IMR-90 (cell line): ENCODE measurements at regions not wholly inside any gene's neighbourhood (a gene's known extent, or its start where the extent isn't known, plus 50 kb on each side); places are given as distances from the start of the nearest gene placed in this dataset.
A peak's percentile ranks its signal among the peaks of the same experiment; 100 is the strongest.

Source experiments
- ATAC-seq: fragments of 200-7000 bp; cut with Tn5 transposase; 2 replicates; pipeline ENCODE4 v1.9.1; 2020; ENCODE audit warnings: low read depth, mild to moderate bottlenecking, moderate library complexity
- BruUV-seq: library from RNA; stranded (reverse); fragments of 400-500 nt; replicated peaks from 2 replicates; lab custom pipeline; 2021; lab: Mats Ljungman, UMichigan
- CTCF ChIA-PET: fragments of 300-600 bp; formaldehyde crosslinking; extraction: SDS; loops from one replicate; lab custom pipeline; 2021; ENCODE audit warnings: antibody characterized with exemption; lab: Yijun Ruan, JAX
- POLR2A ChIA-PET: fragments of 300-600 bp; sonication (Branson Sonifier 250); formaldehyde crosslinking; loops from one replicate; lab custom pipeline; 2022; ENCODE audit warnings: antibody characterized with exemption; ENCODE audit not compliant: unreplicated experiment; lab: Charles Lee
- DNase-seq: peaks from one replicate; pipeline ENCODE4 v3.0.0; 2013
- H2AFZ ChIP-seq: replicated peaks from 2 replicates; pipeline ENCODE3; 2013; ENCODE audit warnings: low read length, mild to moderate bottlenecking; ENCODE audit not compliant: poor library complexity
- H2AK5ac ChIP-seq: 2 replicates; pipeline ENCODE4 v1.6.1; 2013; ENCODE audit warnings: low read depth, low read length, inconsistent platforms
- H2AK9ac ChIP-seq: replicated peaks from 2 replicates; pipeline ENCODE3; 2013; ENCODE audit warnings: mild to moderate bottlenecking, low read depth, low read length, moderate library complexity; ENCODE audit not compliant: poor library complexity
- H2BK120ac ChIP-seq: 2 replicates; pipeline ENCODE4 v1.6.1; 2013; ENCODE audit warnings: low read depth, low read length, inconsistent platforms
- H2BK15ac ChIP-seq: 3 replicates; pipeline ENCODE4 v1.6.1; 2013; ENCODE audit warnings: low read depth, low read length, inconsistent platforms
- H2BK20ac ChIP-seq: 2 replicates; pipeline ENCODE4 v1.6.1; 2013; ENCODE audit warnings: low read depth, mild to moderate bottlenecking, inconsistent platforms, low read length, moderate library complexity
- H2BK5ac ChIP-seq: 2 replicates; pipeline ENCODE4 v1.6.1; 2013; ENCODE audit warnings: mild to moderate bottlenecking, low read depth, low read length, inconsistent platforms; ENCODE audit not compliant: poor library complexity, severe bottlenecking
- H3K14ac ChIP-seq: replicated peaks from 2 replicates; pipeline ENCODE4 v1.6.1; 2013; ENCODE audit warnings: low read depth, low read length, inconsistent platforms
- H3K18ac ChIP-seq: 2 replicates; pipeline ENCODE4 v1.6.1; 2013; ENCODE audit warnings: low read depth, low read length, control low read depth
- H3K23ac ChIP-seq: 2 replicates; pipeline ENCODE4 v1.6.1; 2013; ENCODE audit warnings: low read depth, low read length, inconsistent platforms
- H3K27ac ChIP-seq: 2 replicates; pipeline ENCODE4 v1.5.1; 2013; ENCODE audit warnings: mild to moderate bottlenecking, control low read depth, low read length; ENCODE audit not compliant: insufficient read depth
- H3K27me3 ChIP-seq: 2 replicates; pipeline ENCODE4 v1.6.1; 2013; ENCODE audit warnings: low read length; ENCODE audit not compliant: control insufficient read depth, insufficient read depth
- H3K36me3 ChIP-seq: 2 replicates; pipeline ENCODE4 v1.6.1; 2013; ENCODE audit warnings: low read length, mixed read lengths; ENCODE audit not compliant: control insufficient read depth, insufficient read depth
- H3K4ac ChIP-seq: 2 replicates; pipeline ENCODE4 v1.6.1; 2013; ENCODE audit warnings: low read depth, low read length, inconsistent platforms
- H3K4me1 ChIP-seq: 2 replicates; pipeline ENCODE4 v1.6.1; 2013; ENCODE audit warnings: low read length, mixed read lengths; ENCODE audit not compliant: control insufficient read depth, insufficient read depth
- H3K4me2 ChIP-seq: 2 replicates; pipeline ENCODE4 v1.6.1; 2013; ENCODE audit warnings: low read depth, mild to moderate bottlenecking, control low read depth, low read length, moderate library complexity
- H3K4me3 ChIP-seq: 2 replicates; pipeline ENCODE4 v1.5.1; 2013; ENCODE audit warnings: low read depth, mild to moderate bottlenecking, control low read depth, low read length, moderate library complexity; ENCODE audit not compliant: insufficient read depth
- H3K56ac ChIP-seq: 2 replicates; pipeline ENCODE4 v1.6.1; 2013; ENCODE audit warnings: low read length, inconsistent platforms; ENCODE audit not compliant: insufficient read depth; ENCODE audit errors: extremely low read depth
- H3K79me1 ChIP-seq, 2 experiments: 2 replicates each; pipeline ENCODE4 v1.6.1; 2013; ENCODE audit warnings: low read length in 2 of 2, inconsistent platforms in 1 of 2, low read depth in 1 of 2
- H3K9ac ChIP-seq: 2 replicates; pipeline ENCODE4 v1.6.1; 2013; ENCODE audit warnings: low read depth, low read length, control low read depth
- H3K9me1 ChIP-seq: 2 replicates; pipeline ENCODE4 v1.6.1; 2013; ENCODE audit warnings: low read length, inconsistent platforms; ENCODE audit not compliant: insufficient read depth
- H3K9me3 ChIP-seq: 2 replicates; pipeline ENCODE4 v1.6.1; 2013; ENCODE audit warnings: low read length; ENCODE audit not compliant: control insufficient read depth, insufficient read depth
- H4K20me1 ChIP-seq: 2 replicates; pipeline ENCODE4 v1.6.1; 2013; ENCODE audit warnings: low read length, inconsistent platforms; ENCODE audit not compliant: insufficient read depth
- H4K5ac ChIP-seq: 2 replicates; pipeline ENCODE4 v1.6.1; 2013; ENCODE audit warnings: mild to moderate bottlenecking, low read depth, low read length, control low read depth
- H4K8ac ChIP-seq, 2 experiments: 2 replicates each; pipeline ENCODE4 v1.6.1; 2013; ENCODE audit warnings: low read depth in 2 of 2, low read length in 2 of 2, control low read depth in 1 of 2, inconsistent platforms in 1 of 2
- H4K91ac ChIP-seq: 2 replicates; pipeline ENCODE4 v1.6.1; 2013; ENCODE audit warnings: low read depth, low read length, inconsistent platforms; ENCODE audit not compliant: insufficient read depth
- BHLHE40 ChIP-seq: fragments of 150-350 bp; IDR thresholded peaks from 2 replicates; pipeline ENCODE4 v1.6.1; 2016; ENCODE audit warnings: mild to moderate bottlenecking, low read depth, low read length
- CEBPB ChIP-seq: IDR thresholded peaks from 2 replicates; pipeline ENCODE4 v1.6.1; 2012; ENCODE audit warnings: low read depth, low read length, improper control_type of control experiment
- FOS ChIP-seq: fragments of 150-350 bp; IDR thresholded peaks from 2 replicates; pipeline ENCODE4 v1.6.1; 2016; ENCODE audit warnings: low read depth, low read length
- MAFK ChIP-seq: IDR thresholded peaks from 2 replicates; pipeline ENCODE4 v1.6.1; 2012; ENCODE audit warnings: low read depth, low read length, improper control_type of control experiment
- RCOR1 ChIP-seq: IDR thresholded peaks from 2 replicates; pipeline ENCODE4 v1.6.1; 2012; ENCODE audit warnings: mild to moderate bottlenecking, low read length, improper control_type of control experiment; ENCODE audit not compliant: insufficient replicate concordance
- whole genome bisulfite sequencing, 2 experiments: methylation state at CpG; one replicate each; pipeline versions ENCODE4 v1.1.5 to v1.1.7; 2013; ENCODE audit warnings: missing lambda C conversion rate in 2 of 2; ENCODE audit not compliant: insufficient read length in 1 of 2; ENCODE audit errors: extremely low coverage in 2 of 2; 5-methylcytosine and 5-hydroxymethylcytosine counted together
- dilution Hi-C: fragments of 300-500 bp; cut with HindIII; formaldehyde crosslinking; loops from one replicate; pipeline ENCODE4 v1.14.3; 2018; ENCODE audit warnings: low sequenced_read_pairs; ENCODE audit not compliant: unreplicated experiment
- in situ Hi-C: fragments of 300-500 bp; cut with MboI; formaldehyde crosslinking; loops from 3 replicates; pipeline ENCODE4 v1.14.3; 2019; ENCODE audit warnings: low sequenced_read_pairs, inconsistent platforms, mixed read lengths
- intact Hi-C: fragments of 100-400 bp; cut with micrococcal nuclease; formaldehyde crosslinking; loops from 2 replicates; pipeline ENCODE4 v1.10.0; 2022

- Histone ChIP-seq H4K5ac (no peak overlapping the region), H3K27me3 (no peaks in the 10 kb centered on the region), H2BK20ac (peak overlapping the region; percentile 91), H3K23ac (peak overlapping the region; percentile 57; the same call in 1 of the 2 replicates), H3K4me3 (no peak overlapping the region), H3K36me3 (no peaks in the 10 kb centered on the region), H4K20me1 (no peaks in the 10 kb centered on the region), H3K18ac (peak overlapping the region; percentile 58), H3K27ac (no peak overlapping the region), H3K9me3 (peaks cover 4% of the 10 kb centered on the region), H2BK15ac (peak overlapping the region; percentile 50; the same call in 2 of the 3 replicates), H3K4ac (peak overlapping the region; percentile 78), H2AK5ac (peak overlapping the region; percentile 84), H4K8ac (peak overlapping the region in 1 of 2 experiments; percentile 38; a peak in 2 of 4 replicates), H3K79me1 (no peaks in the 10 kb centered on the region), H2AK9ac (no peak overlapping the region), H3K56ac (no peak overlapping the region), H2BK5ac (peak overlapping the region; percentile 10), H3K9me1 (peaks cover 6% of the 10 kb centered on the region), H3K4me2 (peak overlapping the region; percentile 20; the same call in 1 of the 2 replicates), H2BK120ac (peak overlapping the region; percentile 87), H4K91ac (peak overlapping the region; percentile 73), H3K4me1 (peaks cover 8% of the 10 kb centered on the region), H3K14ac (peak overlapping the region; percentile 27), H3K9ac (no peak overlapping the region), H2AFZ (no peak overlapping the region)
- dilution Hi-C loops (no loop called here), in situ Hi-C loops (no loop called here), intact Hi-C loops (no loop called here)
- ATAC-seq (peak; percentile 28; the same call in 1 of the 2 replicates), DNase-seq (peak; percentile 42)
- no TSS peak for BruUV-seq
- ChIA-PET POLR2A (interaction anchor here (0.7 kb wide), 1 partner anchor 16 kb away, joined by 3 read pairs; no protein-coding TSS in a partner anchor), CTCF (interaction anchor here (0.6 to 1.4 kb wide), 2 partner anchors 231 to 305 kb away, joined by 3 to 4 read pairs; no protein-coding TSS in a partner anchor)
- TF ChIP-seq BHLHE40 = no peak
- no peak for TF ChIP-seq RCOR1
- peak; percentile 59 for TF ChIP-seq FOS
- peak; percentile 42; the same call in 1 of the 2 replicates for TF ChIP-seq CEBPB
- no peak for TF ChIP-seq MAFK
- no CpG with 5 or more reads among the region's 1 CpG for WGBS, 2 experiments
Measured at GRCh38 chr12:89782807-89783206, 74.2 kb upstream of the ATP2B1 start.
